Right lobe of liver (tissue), 4 donors: ENCODE measurements at regions not wholly inside any gene's neighbourhood (a gene's known extent, or its start where the extent isn't known, plus 50 kb on each side); places are given as distances from the start of the nearest gene placed in this dataset.

Source experiments
- POLR2A ChIP-seq: fragments of 450-650 bp; IDR thresholded peaks from one replicate; pipeline ENCODE4 v1.6.1; 2017; ENCODE audit warnings: antibody characterized with exemption, mild to moderate bottlenecking
- TF ChIP-seq, protein P1 (sequence below), 4 donors: fragments of 200-600 bp in 3 of 4; fragments of 450-650 bp in 1 of 4; IDR thresholded peaks; one replicate each; pipeline versions ENCODE4 v1.5.1 to v1.8.0; 2016 to 2022; ENCODE audit warnings: antibody characterized with exemption in 4 of 4, mild to moderate bottlenecking in 2 of 4
- donor health status: DM: no; HTN: no; CAD: no.
- donor health status: DM: no; HTN: no; CAD: no.
- donor health status: DM: no; HTN: yes; CAD: no.

DNA sequence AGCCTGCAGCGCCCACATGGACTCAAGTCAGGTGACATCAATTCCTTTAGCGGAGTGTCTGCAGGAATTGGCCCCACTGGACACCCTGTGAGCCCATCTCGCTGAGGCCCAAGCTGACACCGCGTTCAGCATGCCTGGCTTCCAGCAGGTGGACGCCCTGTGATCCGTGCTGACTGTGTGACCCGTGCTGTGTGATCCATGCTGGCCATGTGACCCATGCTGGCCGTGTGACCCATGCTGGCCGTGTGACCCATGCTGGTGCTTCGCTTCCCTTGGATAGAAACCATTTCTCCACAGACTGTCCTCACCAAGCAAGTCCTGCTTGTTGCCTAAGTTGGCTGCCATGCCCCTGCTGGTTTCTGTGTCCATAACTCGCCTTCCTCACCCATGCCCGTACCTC is 392.1 kb downstream of the BRD1 start:
- TF ChIP-seq, protein P1, sequence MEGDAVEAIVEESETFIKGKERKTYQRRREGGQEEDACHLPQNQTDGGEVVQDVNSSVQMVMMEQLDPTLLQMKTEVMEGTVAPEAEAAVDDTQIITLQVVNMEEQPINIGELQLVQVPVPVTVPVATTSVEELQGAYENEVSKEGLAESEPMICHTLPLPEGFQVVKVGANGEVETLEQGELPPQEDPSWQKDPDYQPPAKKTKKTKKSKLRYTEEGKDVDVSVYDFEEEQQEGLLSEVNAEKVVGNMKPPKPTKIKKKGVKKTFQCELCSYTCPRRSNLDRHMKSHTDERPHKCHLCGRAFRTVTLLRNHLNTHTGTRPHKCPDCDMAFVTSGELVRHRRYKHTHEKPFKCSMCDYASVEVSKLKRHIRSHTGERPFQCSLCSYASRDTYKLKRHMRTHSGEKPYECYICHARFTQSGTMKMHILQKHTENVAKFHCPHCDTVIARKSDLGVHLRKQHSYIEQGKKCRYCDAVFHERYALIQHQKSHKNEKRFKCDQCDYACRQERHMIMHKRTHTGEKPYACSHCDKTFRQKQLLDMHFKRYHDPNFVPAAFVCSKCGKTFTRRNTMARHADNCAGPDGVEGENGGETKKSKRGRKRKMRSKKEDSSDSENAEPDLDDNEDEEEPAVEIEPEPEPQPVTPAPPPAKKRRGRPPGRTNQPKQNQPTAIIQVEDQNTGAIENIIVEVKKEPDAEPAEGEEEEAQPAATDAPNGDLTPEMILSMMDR (IDR thresholded peaks at IDR 0.05) = no peak
- TF ChIP-seq POLR2A = no peak
